Mucosa of stomach (tissue), 1 donor: ENCODE measurements at regions not wholly inside any gene's neighbourhood (a gene's known extent, or its start where the extent isn't known, plus 50 kb on each side); places are given as distances from the start of the nearest gene placed in this dataset.
"Not testable (repeated sequence)": the region's sequence is repeated elsewhere in the genome, so short reads cannot be mapped to it uniquely, and the experiment has no call there.

ENCODE experiments used
- H3K27me3 ChIP-seq: one replicate; pipeline ENCODE4 v1.7.0; 2013; ENCODE audit warnings: mild to moderate bottlenecking, low read length; ENCODE audit not compliant: control insufficient read depth, insufficient read depth
- H3K36me3 ChIP-seq: one replicate; pipeline ENCODE4 v1.7.0; 2013; ENCODE audit warnings: low read length; ENCODE audit not compliant: control insufficient read depth, insufficient read depth
- H3K4me1 ChIP-seq: one replicate; pipeline ENCODE4 v1.7.0; 2013; ENCODE audit warnings: mild to moderate bottlenecking, low read length; ENCODE audit not compliant: control insufficient read depth, insufficient read depth
- H3K4me3 ChIP-seq: one replicate; pipeline ENCODE4 v1.7.0; 2013; ENCODE audit warnings: low read length
- H3K9ac ChIP-seq: one replicate; pipeline ENCODE4 v1.7.0; 2013; ENCODE audit warnings: mild to moderate bottlenecking, low read length, moderate library complexity
- H3K9me3 ChIP-seq: one replicate; pipeline ENCODE4 v1.7.0; 2013; ENCODE audit warnings: mild to moderate bottlenecking, low read length, moderate library complexity; ENCODE audit not compliant: control insufficient read depth
- donor health status: Pancreatic carcinoma.

DNA sequence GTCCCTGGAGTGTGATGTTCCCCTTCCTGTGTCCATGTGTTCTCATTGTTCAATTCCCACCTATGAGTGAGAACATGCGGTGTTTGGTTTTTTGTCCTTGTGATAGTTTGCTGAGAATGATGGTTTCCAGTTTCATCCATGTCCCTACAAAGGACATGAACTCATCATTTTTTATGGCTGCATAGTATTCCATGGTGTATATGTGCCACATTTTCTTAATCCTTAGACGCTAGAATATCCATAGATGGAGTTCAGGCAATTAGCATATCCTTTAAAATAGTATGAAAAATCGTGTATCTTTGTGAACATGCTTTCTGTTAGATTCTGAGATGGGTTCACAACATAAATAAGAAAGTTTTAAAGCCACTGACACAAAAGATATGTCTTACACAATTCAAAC, 190.4 kb upstream of the TENT5A start:
- not testable (repeated sequence) for H3K36me3 ChIP-seq, H3K9me3 ChIP-seq

GRCh38 chr6:81942067-81942370, 189.5 kb upstream of the TENT5A start:
- Histone ChIP-seq H3K4me1 (peaks cover 22% of the 10 kb centered on the region), H3K9ac (no peak overlapping the region), H3K4me3 (no peak overlapping the region), H3K36me3 (no peaks in the 10 kb centered on the region), H3K27me3 (no peaks in the 10 kb centered on the region), H3K9me3 (no peaks in the 10 kb centered on the region)

More for the DNA sequence above, 190.4 kb upstream of the TENT5A start:
- H3K9ac ChIP-seq, H3K27me3 ChIP-seq, H3K4me3 ChIP-seq: not testable (repeated sequence)
- peaks cover 17% of the 10 kb centered on the region for H3K4me1 ChIP-seq

GRCh38 chr6:81940451-81940985, 188.0 kb upstream of the TENT5A start:
- Histone ChIP-seq H3K4me3 (no peak overlapping the region), H3K9ac (no peak overlapping the region), H3K4me1 (peaks cover 22% of the 10 kb centered on the region)

DNA sequence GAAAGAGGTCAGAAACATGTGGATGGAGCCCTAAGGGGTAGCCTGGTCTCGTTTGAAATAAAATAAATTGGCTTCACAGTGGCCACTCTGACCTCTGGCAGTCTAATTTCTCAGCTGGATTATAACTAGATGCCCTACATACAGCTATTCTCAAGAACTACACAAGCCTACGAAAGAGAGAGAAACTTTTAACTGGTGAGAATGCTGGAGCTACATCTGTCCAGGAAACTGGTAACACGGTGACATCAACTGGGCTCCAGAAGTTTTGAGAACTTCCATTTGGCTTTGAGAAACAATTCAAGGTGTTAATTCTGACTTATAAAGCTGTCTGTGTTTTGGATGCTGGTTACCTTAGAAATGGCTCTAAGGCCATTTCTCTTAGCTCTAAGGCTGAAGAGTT, 187.3 kb upstream of the TENT5A start:
- H3K4me1 ChIP-seq: peaks cover 22% of the 10 kb centered on the region
- H3K9ac ChIP-seq: no peak overlapping the region
- H3K27me3 ChIP-seq: no peaks in the 10 kb centered on the region
- no peak overlapping the region for H3K4me3 ChIP-seq
- no peaks in the 10 kb centered on the region for H3K36me3 ChIP-seq
- no peaks in the 10 kb centered on the region for H3K9me3 ChIP-seq

More at GRCh38 chr6:81940451-81940985, 188.0 kb upstream of the TENT5A start:
- Histone ChIP-seq H3K27me3 (no peaks in the 10 kb centered on the region), H3K9me3 (no peaks in the 10 kb centered on the region), H3K36me3 (no peaks in the 10 kb centered on the region)

DNA sequence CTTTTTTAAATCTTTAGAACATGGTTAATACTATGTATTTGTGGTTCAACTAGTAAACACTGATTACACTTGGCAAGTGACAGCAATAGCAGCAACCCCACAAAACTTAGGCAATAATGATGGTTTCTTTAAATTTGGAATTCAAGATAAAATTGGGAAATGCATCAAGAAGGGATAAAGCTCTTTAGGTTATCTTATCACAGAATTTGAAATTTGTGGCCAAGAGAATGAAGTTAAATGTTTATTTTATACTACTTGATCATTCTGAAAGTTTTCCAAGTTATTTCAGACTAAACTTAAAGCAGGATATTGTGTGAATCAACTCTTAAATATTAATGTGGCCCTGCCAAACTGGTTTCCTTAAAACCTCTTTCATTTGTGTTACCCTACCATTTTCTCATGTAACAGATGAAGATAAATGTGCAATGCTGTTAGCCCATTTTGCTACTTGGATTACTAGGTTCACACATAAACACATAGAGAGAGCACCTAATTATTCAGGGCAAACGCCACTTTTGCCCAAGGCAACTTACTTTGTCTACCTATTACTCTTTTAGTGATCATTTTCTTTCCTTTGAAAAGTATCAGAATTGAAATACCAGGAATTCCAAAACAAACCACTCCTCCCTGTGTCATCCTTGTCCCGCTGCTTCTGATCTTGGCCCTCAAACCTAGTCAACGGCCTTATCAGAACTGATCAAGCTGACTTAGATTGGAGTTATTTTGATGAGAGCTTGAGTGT, 186.7 kb upstream of the TENT5A start:
- Histone ChIP-seq H3K9ac (peak overlapping the region; percentile 16), H3K9me3 (no peaks in the 10 kb centered on the region), H3K4me3 (no peak overlapping the region), H3K27me3 (no peaks in the 10 kb centered on the region), H3K4me1 (peaks cover 22% of the 10 kb centered on the region), H3K36me3 (no peaks in the 10 kb centered on the region)

GRCh38 chr6:81938014-81938856, 185.8 kb upstream of the TENT5A start:
- Histone ChIP-seq H3K4me3 (no peak overlapping the region), H3K36me3 (no peaks in the 10 kb centered on the region), H3K9ac (peak overlapping the region; percentile 41), H3K9me3 (no peaks in the 10 kb centered on the region), H3K27me3 (no peaks in the 10 kb centered on the region), H3K4me1 (peaks cover 22% of the 10 kb centered on the region)

GRCh38 chr6:81937296-81937937, 184.9 kb upstream of the TENT5A start:
- Histone ChIP-seq H3K9me3 (no peaks in the 10 kb centered on the region), H3K4me1 (peaks cover 22% of the 10 kb centered on the region), H3K27me3 (no peaks in the 10 kb centered on the region), H3K9ac (peak overlapping the region; percentile 41), H3K4me3 (no peak overlapping the region), H3K36me3 (no peaks in the 10 kb centered on the region)

DNA sequence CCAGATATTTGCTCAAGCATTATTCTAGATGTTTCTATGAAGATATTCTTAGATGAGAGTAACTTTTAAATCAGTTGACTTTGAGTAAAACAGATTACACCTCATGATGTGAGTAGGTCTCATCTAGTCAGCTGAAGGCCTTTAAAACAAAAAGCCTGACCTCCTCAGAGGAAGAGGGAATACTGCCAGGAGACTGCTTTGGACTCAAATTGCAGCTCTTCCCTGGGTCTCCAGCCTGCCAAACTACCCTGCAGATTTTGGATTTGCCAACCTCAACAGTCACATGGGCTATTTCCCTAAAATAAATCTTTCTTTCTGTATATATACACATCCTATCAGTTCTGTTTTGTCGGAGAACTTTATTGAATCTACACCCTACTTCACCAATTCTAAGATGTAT, 182.5 kb upstream of the TENT5A start:
- Histone ChIP-seq H3K9ac (no peak overlapping the region), H3K4me3 (no peak overlapping the region), H3K27me3 (no peaks in the 10 kb centered on the region), H3K36me3 (no peaks in the 10 kb centered on the region), H3K9me3 (no peaks in the 10 kb centered on the region), H3K4me1 (peaks cover 20% of the 10 kb centered on the region)

DNA sequence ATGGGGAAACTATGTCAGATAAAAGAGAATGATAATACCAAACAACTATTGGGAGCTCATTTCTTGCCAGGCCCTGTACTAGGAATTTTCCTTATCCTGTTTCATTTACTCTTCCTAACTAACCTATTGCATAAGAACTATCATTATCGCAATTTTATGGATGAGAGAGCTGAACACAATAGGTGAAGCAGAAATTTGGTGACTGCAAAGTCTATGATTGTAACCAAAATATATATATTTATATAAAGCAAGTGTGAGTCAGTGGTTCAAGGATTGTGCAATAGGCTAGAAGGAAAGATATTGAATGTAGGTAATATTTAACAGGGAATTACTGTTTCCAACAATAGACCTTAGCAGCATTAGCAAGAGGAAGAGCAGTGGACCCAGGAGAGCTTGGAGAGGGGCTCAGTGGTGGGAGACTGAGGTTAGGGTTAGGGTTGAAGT, 181.1 kb upstream of the TENT5A start:
- H3K36me3 ChIP-seq: no peaks in the 10 kb centered on the region
- H3K9me3 ChIP-seq: no peaks in the 10 kb centered on the region
- no peaks in the 10 kb centered on the region for H3K27me3 ChIP-seq
- H3K9ac ChIP-seq: no peak overlapping the region
- H3K4me1 ChIP-seq: peaks cover 7% of the 10 kb centered on the region
- H3K4me3 ChIP-seq: no peak overlapping the region

- Histone ChIP-seq H3K9ac (no peak overlapping the region), H3K27me3 (no peaks in the 10 kb centered on the region), H3K36me3 (no peaks in the 10 kb centered on the region), H3K4me3 (no peak overlapping the region), H3K9me3 (no peaks in the 10 kb centered on the region), H3K4me1 (peaks cover 5% of the 10 kb centered on the region)
Measured at GRCh38 chr6:81933089-81933488, 180.6 kb upstream of the TENT5A start.

DNA sequence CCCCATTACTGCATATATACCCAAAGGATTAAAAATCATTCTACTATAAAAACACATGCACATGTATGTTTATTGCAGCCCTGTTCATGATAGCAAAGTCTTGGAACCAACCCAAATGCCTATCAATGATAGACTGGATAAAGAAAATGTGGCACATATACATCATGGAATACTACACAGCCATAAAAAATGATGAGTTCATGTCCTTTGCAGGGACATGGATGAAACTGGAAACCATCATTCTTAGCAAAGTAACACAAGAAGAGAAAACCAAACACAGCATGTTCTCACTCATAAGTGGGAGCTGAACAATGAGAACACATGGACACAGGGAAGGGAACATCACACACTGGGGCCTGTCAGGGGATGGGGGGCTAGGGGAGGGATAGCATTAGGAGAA, 180.0 kb upstream of the TENT5A start:
- H3K36me3 ChIP-seq, H3K27me3 ChIP-seq, H3K4me3 ChIP-seq, H3K4me1 ChIP-seq, H3K9ac ChIP-seq, H3K9me3 ChIP-seq: not testable (repeated sequence)

DNA sequence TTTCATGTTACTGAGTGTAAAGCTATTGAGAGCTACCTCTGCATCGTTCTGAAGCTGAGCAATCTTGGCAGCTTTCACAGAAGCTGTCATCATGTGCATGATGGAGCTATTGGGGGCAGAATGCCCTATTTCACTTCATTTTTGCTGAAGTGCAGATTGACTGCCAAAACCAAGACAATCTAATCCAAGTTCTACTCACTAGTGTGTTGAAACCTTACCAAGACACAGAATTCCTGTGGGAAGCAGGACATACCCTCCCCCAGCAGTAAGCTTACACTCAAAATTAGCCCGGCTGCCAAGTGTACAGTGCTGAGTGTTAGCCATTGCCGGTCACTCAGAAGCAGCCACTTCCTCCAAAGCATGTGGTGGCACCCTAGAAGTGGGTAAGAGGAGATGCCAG, 177.3 kb upstream of the TENT5A start:
- no peaks in the 10 kb centered on the region for H3K9me3 ChIP-seq
- no peaks in the 10 kb centered on the region for H3K27me3 ChIP-seq
- no peaks in the 10 kb centered on the region for H3K4me1 ChIP-seq
- H3K9ac ChIP-seq: no peak overlapping the region
- no peaks in the 10 kb centered on the region for H3K36me3 ChIP-seq
- H3K4me3 ChIP-seq: no peak overlapping the region
